AG04449 (cell line): ENCODE measurements at regions not wholly inside any gene's neighbourhood (a gene's known extent, or its start where the extent isn't known, plus 50 kb on each side); places are given as distances from the start of the nearest gene placed in this dataset.
"Not testable (repeated sequence)": the region's sequence is repeated elsewhere in the genome, so short reads cannot be mapped to it uniquely, and the experiment has no call there.

Source experiments
- CTCF ChIA-PET: fragments of 350-600 bp; formaldehyde crosslinking; extraction: SDS; loops from one replicate; lab custom pipeline; 2021; ENCODE audit warnings: antibody characterized with exemption; lab: Yijun Ruan, JAX
- POLR2A ChIA-PET: fragments of 400-600, 350-600 bp; formaldehyde crosslinking; extraction: SDS; loops from one replicate; lab custom pipeline; 2020; ENCODE audit warnings: antibody characterized with exemption, inconsistent platforms; lab: Yijun Ruan, JAX
- DNase-seq: peaks from one replicate; pipeline ENCODE4 v3.0.0-alpha.2; 2010; ENCODE audit warnings: low read depth, low spot score
- H3K4me3 ChIP-seq: 2 replicates; pipeline ENCODE4 v1.5.1; 2011; ENCODE audit warnings: low read depth, mild to moderate bottlenecking, control low read depth, low read length
- CTCF ChIP-seq: IDR thresholded peaks from one replicate; pipeline ENCODE4 v1.5.1; 2011; ENCODE audit warnings: mild to moderate bottlenecking, moderate library complexity, low read length, control low read depth, inconsistent platforms; ENCODE audit not compliant: insufficient read depth; ENCODE audit errors: missing control alignments

GRCh38 chr1:215418876-215419447 lies 148.1 kb upstream of the KCTD3 start:
- no peak overlapping the region for H3K4me3 ChIP-seq
- TF ChIP-seq CTCF = no peak
- ChIA-PET POLR2A (no interaction called here), CTCF (interaction anchor here (0.8 kb wide), 1 partner anchor 762 kb away, joined by 4 read pairs; no protein-coding TSS in a partner anchor)
- DNase-seq = no peak

GRCh38 chr1:215421744-215422143 lies 145.4 kb upstream of the KCTD3 start:
- POLR2A ChIA-PET = no interaction called here
- CTCF ChIA-PET = no interaction called here
- TF ChIP-seq CTCF = no peak
- no peak for DNase-seq
- H3K4me3 ChIP-seq = no peak overlapping the region

- ChIA-PET CTCF (no interaction called here), POLR2A (no interaction called here)
- H3K4me3 ChIP-seq = no peak overlapping the region
- no peak for TF ChIP-seq CTCF
- DNase-seq = no peak
These were observed 143.8 kb upstream of the KCTD3 start for GRCh38 chr1:215423288-215423687.

- DNase-seq = no peak
- no peak overlapping the region for H3K4me3 ChIP-seq
- POLR2A ChIA-PET = no interaction called here
- CTCF ChIA-PET = no interaction called here
- TF ChIP-seq CTCF = no peak
These were observed 142.0 kb upstream of the KCTD3 start for GRCh38 chr1:215425138-215425537.

GRCh38 chr1:215426101-215426500 lies 141.0 kb upstream of the KCTD3 start:
- ChIA-PET POLR2A (no interaction called here), CTCF (no interaction called here)
- no peak for DNase-seq
- no peak overlapping the region for H3K4me3 ChIP-seq
- TF ChIP-seq CTCF = no peak

GRCh38 chr1:215432483-215433227 lies 134.4 kb upstream of the KCTD3 start:
- DNase-seq, CTCF ChIA-PET, POLR2A ChIA-PET, H3K4me3 ChIP-seq: not testable (repeated sequence)
